Panc1 (cell line): ENCODE measurements at regions not wholly inside any gene's neighbourhood (a gene's known extent, or its start where the extent isn't known, plus 50 kb on each side); places are given as distances from the start of the nearest gene placed in this dataset.
"Not testable (repeated sequence)": the region's sequence is repeated elsewhere in the genome, so short reads cannot be mapped to it uniquely, and the experiment has no call there.

Experiments used
- ATAC-seq: fragments of 200-7000 bp; cut with Tn5 transposase; 2 replicates; pipeline ENCODE4 v1.9.1; 2020; ENCODE audit warnings: mild to moderate bottlenecking, moderate library complexity
- BruUV-seq: library from RNA; stranded (reverse); fragments of 400-500 nt; replicated peaks from 2 replicates; lab custom pipeline; 2021; lab: Mats Ljungman, UMichigan
- CTCF ChIA-PET: fragments of 300-600 bp; sonication (Branson Sonifier 250); formaldehyde crosslinking; loops from one replicate; lab custom pipeline; 2022; ENCODE audit warnings: antibody characterized with exemption; lab: Charles Lee
- POLR2A ChIA-PET: fragments of 300-600 bp; sonication (Branson Sonifier 250); formaldehyde crosslinking; loops from one replicate; lab custom pipeline; 2022; ENCODE audit warnings: antibody characterized with exemption; lab: Charles Lee
- DNase-seq: peaks from one replicate; pipeline ENCODE4 v3.0.0-alpha.2; 2010; ENCODE audit warnings: low read depth, low spot score
- H3K27ac ChIP-seq: 2 replicates; pipeline ENCODE4 v1.5.1; 2011; ENCODE audit warnings: mild to moderate bottlenecking, low read length, inconsistent platforms
- H3K27me3 ChIP-seq: fragments of 200-500 bp; sonication (Bioruptor generic); 2 replicates; pipeline ENCODE4 v1.6.0; 2014; ENCODE audit warnings: low read length, inconsistent platforms; ENCODE audit not compliant: control insufficient read depth, insufficient read depth
- H3K36me3 ChIP-seq: fragments of 200-500 bp; sonication (Bioruptor generic); 2 replicates; pipeline ENCODE4 v1.5.1; 2014; ENCODE audit warnings: inconsistent platforms, mild to moderate bottlenecking, low read length, moderate library complexity; ENCODE audit not compliant: control insufficient read depth, insufficient read depth
- H3K4me1 ChIP-seq: 2 replicates; pipeline ENCODE4 v1.5.1; 2011; ENCODE audit warnings: inconsistent platforms, mild to moderate bottlenecking, low read length, moderate library complexity; ENCODE audit not compliant: control insufficient read depth, insufficient read depth
- H3K4me3 ChIP-seq, 2 experiments: 2 replicates each; pipeline ENCODE4 v1.5.1; 2011 to 2012; ENCODE audit warnings: low read depth in 2 of 2, low read length in 2 of 2, mild to moderate bottlenecking in 2 of 2, inconsistent platforms in 1 of 2, moderate library complexity in 1 of 2
- H3K9me3 ChIP-seq: fragments of 200-500 bp; sonication (Bioruptor generic); 2 replicates; pipeline ENCODE4 v1.5.1; 2014; ENCODE audit warnings: low read depth, mild to moderate bottlenecking, inconsistent platforms, low read length, moderate library complexity; ENCODE audit not compliant: control insufficient read depth, insufficient read depth
- CTCF ChIP-seq: fragments of 450-650 bp; IDR thresholded peaks from 2 replicates; pipeline ENCODE4 v1.5.1; 2017; ENCODE audit warnings: mild to moderate bottlenecking
- POLR2AphosphoS5 ChIP-seq: IDR thresholded peaks from 2 replicates; pipeline ENCODE4 v1.6.1; 2012; ENCODE audit warnings: mild to moderate bottlenecking, low read depth, low read length, moderate library complexity
- REST ChIP-seq, 2 experiments: IDR thresholded peaks; 2 replicates each; pipeline ENCODE4 v1.6.1; 2011 to 2012; ENCODE audit warnings: low read depth in 2 of 2, control low read depth in 1 of 2, low read length in 1 of 2, mild to moderate bottlenecking in 1 of 2, moderate library complexity in 1 of 2; ENCODE audit not compliant: insufficient read depth in 1 of 2
- SIN3A ChIP-seq: IDR thresholded peaks from 2 replicates; pipeline ENCODE4 v1.6.1; 2012; ENCODE audit warnings: low read depth, mild to moderate bottlenecking, low read length, moderate library complexity, borderline replicate concordance; ENCODE audit not compliant: insufficient read depth
- TCF7L2 ChIP-seq: IDR thresholded peaks from 2 replicates; pipeline ENCODE4 v1.6.1; 2011; ENCODE audit warnings: mild to moderate bottlenecking, low read depth, low read length, inconsistent platforms
- in situ Hi-C: cut with HindIII; loops from 2 replicates; pipeline ENCODE4 v1.10.0; 2016; ENCODE audit warnings: low sequenced_read_pairs, low pct_unique_long_range_greater_than_20kb
- intact Hi-C: fragments of 100-400 bp; cut with micrococcal nuclease; formaldehyde crosslinking; loops from one replicate; pipeline ENCODE4 v1.10.0; 2022; ENCODE audit not compliant: unreplicated experiment

DNA sequence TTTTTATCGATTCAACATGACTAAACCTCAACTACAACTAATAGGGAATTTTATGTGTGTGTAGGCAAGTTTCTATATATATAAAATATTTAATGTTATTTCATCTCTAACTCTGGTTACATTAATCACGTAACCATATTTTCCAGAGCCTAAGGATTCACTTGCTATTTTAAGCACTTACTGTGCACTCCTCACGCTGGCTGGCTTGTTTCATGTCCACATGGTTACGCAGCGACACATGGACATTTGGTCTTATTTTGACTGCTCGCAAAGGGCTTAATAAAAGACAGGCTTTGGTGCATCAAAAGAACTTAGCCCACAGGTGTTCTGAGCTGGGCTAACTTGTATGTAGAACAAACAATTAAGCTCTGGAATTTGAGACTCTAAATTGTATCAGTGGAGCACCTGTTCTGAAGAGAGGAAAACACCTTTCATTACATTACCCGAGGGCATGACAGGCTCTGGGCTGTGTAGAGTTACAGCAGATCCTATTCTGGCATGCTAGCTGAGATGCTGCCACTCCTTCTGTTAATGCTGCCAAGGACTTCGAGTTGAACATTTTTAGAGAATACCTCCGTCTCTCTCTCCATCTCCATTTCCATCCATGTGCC lies 130.0 kb upstream of the NR2F2 start:
- in situ Hi-C loops = no loop called here
- ChIA-PET POLR2A (no interaction called here), CTCF (no interaction called here)
- no peaks in the 10 kb centered on the region for H3K27me3 ChIP-seq
- H3K36me3 ChIP-seq = no peaks in the 10 kb centered on the region
- no peak for DNase-seq
- no peaks in the 10 kb centered on the region for H3K9me3 ChIP-seq
- H3K4me3 ChIP-seq = no peak overlapping the region
- no TSS peak for BruUV-seq
- no peaks in the 10 kb centered on the region for H3K4me1 ChIP-seq
- intact Hi-C loops = no loop called here
- no peak overlapping the region for H3K27ac ChIP-seq
- TF ChIP-seq REST (IDR thresholded peaks at IDR 0.05; ENCODE audit: insufficient read depth in 1 of 2, low read depth in 2 of 2, low read length in 1 of 2) = no peak
- TF ChIP-seq TCF7L2 = no peak
- no peak for TF ChIP-seq CTCF
- TF ChIP-seq SIN3A = no peak
- no peak for ATAC-seq

- ATAC-seq = no peak
- H3K27ac ChIP-seq = no peak overlapping the region
- no peaks in the 10 kb centered on the region for H3K4me1 ChIP-seq
- DNase-seq = no peak
- no peak overlapping the region for H3K4me3 ChIP-seq
- ChIA-PET POLR2A (no interaction called here), CTCF (no interaction called here)
- no peaks in the 10 kb centered on the region for H3K36me3 ChIP-seq
- no peaks in the 10 kb centered on the region for H3K27me3 ChIP-seq
- in situ Hi-C loops (no loop called here), intact Hi-C loops (no loop called here)
- BruUV-seq = no TSS peak
- no peak for TF ChIP-seq TCF7L2
- TF ChIP-seq CTCF = no peak
- TF ChIP-seq POLR2AphosphoS5 = no peak
- no peak for TF ChIP-seq REST (IDR thresholded peaks at IDR 0.05; ENCODE audit: insufficient read depth in 1 of 2, low read depth in 2 of 2, low read length in 1 of 2)
- no peak for TF ChIP-seq SIN3A
- no peaks in the 10 kb centered on the region for H3K9me3 ChIP-seq
Measured at GRCh38 chr15:96201696-96202095, 128.8 kb upstream of the NR2F2 start.

DNA sequence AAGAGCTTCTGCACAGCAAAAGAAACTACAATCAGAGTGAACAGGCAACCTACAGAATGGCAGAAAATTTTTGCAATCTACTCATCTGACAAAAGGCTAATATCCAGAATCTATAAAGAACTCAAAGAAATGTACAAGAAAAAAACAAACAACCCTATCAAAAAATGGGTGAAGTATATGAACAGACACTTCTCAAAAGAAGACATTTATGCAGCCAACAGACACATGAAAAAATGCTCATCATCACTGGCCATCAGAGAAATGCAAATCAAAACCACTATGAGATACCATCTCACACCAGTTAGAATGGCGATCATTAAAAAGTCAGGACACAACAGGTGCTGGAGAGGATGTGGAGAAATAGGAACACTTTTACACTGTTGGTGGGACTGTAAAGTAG lies 124.9 kb upstream of the NR2F2 start:
- in situ Hi-C loops, H3K4me3 ChIP-seq, H3K27ac ChIP-seq, POLR2A ChIA-PET, H3K27me3 ChIP-seq, intact Hi-C loops, H3K36me3 ChIP-seq, BruUV-seq, ATAC-seq, CTCF ChIA-PET, DNase-seq, H3K9me3 ChIP-seq: not testable (repeated sequence)
- peaks cover 12% of the 10 kb centered on the region; the same call in 1 of the 2 replicates for H3K4me1 ChIP-seq
